Ramos (cell line): ENCODE measurements at regions not wholly inside any gene's neighbourhood (a gene's known extent, or its start where the extent isn't known, plus 50 kb on each side); places are given as distances from the start of the nearest gene placed in this dataset.

ENCODE experiments used
- in situ Hi-C: fragments of 300-500 bp; cut with MboI; formaldehyde crosslinking; loops from one replicate; pipeline ENCODE4 v1.14.3; 2022; ENCODE audit warnings: low sequenced_read_pairs; ENCODE audit not compliant: unreplicated experiment

GRCh38 chr3:59654123-59654479 lies 604.3 kb upstream of the CFAP20DC start:
- in situ Hi-C loops = no loop called here

DNA sequence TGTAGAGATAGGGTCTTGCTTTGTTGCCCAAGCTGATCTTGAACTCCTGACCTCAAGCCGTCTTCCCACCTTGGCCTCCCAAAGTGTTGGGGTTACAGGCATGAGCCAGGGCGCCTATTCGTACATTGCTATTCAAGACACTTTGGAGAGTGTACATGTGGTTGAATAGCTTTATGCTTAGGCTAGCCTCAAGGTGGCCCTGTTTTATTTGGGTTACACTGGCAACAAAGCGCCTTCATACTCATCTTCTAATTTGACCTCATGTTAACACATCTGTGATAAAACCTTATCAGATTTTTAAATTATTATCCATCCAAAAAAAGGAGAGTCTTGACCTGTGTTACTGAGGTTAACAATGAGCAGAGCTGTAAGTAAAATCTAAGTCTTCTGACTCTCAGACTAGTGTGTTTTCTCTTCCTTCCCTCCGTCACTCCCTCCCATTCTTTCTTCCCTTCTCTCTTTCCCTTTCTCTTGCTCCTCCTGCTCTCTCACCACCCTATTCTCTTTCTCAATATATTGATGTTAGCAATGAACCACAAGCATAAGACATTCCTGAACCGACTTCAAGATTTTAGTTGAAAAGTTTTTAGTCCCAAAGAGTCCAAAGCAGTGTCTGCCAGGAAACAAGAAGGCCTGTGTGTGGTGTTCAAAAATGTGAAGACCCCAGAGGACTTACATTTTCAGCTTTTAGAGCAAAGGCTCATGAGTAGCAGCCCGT lies 603.7 kb upstream of the CFAP20DC start:
- in situ Hi-C loops = no loop called here

GRCh38 chr3:59644479-59645402 lies 594.9 kb upstream of the CFAP20DC start:
- in situ Hi-C loops = no loop called here

DNA sequence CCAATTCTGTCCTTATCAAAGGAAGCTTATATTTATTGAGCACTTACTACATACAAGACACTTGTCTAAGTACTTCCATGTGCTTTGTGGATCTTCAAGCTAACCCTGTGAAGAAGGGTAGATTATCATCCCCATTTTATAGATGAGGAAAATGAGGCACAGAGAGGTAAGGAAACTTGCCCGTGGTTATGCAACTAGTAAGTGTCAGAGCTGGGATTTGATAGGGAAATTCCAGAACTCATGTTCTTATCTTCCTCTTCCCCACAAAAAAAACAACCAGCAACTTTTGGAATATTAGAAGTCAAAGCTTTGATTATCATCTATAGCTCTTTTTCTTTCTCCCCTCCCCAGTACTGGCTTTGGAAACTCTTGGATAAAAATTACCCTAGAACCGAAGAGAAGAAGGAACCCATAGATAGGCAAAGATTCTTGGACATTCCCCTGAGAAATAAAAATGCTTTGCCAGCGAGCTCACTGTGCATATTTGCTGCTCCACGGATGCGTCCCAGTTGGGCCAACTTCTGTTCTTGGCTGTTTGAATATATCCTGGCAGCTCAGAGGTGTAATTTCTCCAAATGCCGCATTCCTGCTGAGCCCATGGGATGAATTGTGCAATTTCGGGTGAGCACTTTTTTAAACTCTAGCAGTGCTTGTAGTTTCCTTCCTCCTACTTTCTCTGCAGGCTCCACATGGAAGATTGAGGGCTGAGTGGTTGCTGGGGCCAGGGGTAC lies 591.5 kb upstream of the CFAP20DC start:
- in situ Hi-C loops = no loop called here

GRCh38 chr3:59632760-59633573 lies 583.1 kb upstream of the CFAP20DC start:
- in situ Hi-C loops = no loop called here

- in situ Hi-C loops = no loop called here
Measured at GRCh38 chr3:59631482-59631881, 581.7 kb upstream of the CFAP20DC start.

GRCh38 chr3:59621037-59621436 lies 571.2 kb upstream of the CFAP20DC start:
- in situ Hi-C loops = no loop called here

DNA sequence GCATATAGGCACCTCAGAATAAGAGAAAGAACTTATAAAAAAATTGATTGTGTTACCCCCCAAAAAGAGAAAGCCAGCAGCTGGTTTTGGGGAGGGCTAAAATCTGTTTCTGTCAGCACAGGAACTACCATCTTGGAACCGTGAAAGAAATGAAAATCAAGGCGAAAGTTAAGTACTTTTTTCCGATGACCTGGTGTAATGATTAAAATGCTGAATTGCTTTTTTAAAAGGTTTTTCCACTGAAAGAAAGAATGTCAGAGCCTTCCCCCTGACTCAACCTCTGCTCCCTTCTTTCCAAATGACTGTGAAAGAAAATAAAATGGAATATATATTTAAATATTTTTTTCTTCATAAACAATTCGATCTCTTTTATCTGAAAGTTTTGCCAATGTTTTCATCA lies 570.5 kb upstream of the CFAP20DC start:
- in situ Hi-C loops = no loop called here

GRCh38 chr3:59612444-59612715 lies 562.6 kb upstream of the CFAP20DC start:
- in situ Hi-C loops = no loop called here

DNA sequence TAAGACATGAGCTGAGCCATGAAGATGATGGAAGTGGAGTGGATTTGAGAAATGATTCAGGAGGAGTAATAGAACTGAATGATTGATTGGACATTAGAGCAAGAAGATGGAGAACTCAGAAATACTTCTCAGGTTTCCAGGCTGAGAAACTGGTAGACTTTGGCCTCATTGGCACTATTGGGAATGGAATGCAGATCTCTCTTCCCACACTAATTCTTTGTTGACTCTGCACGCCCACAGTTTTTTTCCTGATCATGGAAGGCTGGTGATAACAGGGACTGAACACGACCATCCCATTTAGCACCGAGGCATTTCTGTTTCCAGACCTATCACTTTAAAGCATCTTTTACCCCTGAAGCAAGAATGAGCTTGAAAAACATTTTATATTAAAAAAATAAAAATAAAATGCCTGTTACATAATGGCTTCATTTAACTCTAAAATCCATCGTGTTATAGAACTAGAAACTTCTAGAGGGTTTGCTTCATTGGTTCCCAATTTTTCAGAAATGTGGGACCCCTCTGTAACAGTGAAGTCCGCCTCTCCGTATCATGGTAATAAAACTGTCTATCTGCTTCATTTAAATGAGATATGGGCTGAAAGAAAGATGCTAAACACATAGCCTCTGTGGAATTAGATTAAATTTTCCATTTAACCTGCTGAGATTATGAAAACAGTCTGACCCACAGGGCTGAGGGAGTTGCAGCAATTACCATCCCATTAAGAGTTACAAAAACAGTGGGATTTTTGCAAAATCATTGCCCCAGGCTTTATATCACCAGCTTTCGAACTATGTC lies 562.0 kb upstream of the CFAP20DC start:
- in situ Hi-C loops = no loop called here

DNA sequence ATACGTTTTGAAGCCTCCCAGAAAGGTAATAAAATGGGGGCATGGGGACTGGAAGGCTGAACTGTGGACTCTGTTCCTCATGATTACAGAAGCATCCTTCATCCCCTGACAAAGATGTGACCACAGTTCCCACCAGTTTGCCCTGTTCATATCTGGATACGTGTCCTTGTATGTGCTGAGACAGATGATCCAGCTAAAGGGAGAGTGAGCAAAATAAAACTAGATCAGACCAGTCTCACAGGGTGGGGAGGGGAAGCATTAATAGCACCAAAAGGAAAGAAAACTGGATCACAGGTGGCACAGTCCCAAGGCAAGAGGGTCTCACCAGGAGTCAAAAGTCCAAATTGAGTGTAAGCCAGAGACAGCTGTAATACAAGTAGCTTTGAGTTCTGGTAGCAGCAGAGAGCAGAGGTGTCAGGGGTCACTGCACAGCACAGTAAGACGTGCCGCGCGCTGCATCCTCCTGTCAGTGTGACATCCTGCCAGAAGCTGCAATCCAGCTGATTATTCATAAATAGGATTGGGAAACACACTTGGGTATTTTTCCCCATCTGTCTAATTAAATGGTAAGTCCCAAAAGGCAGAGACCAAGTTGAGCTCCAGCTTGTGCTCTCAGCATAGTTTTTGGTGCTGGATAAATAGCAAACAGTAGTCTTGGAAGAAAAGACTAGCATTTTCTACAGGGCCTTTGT lies 560.0 kb upstream of the CFAP20DC start:
- in situ Hi-C loops = no loop called here

DNA sequence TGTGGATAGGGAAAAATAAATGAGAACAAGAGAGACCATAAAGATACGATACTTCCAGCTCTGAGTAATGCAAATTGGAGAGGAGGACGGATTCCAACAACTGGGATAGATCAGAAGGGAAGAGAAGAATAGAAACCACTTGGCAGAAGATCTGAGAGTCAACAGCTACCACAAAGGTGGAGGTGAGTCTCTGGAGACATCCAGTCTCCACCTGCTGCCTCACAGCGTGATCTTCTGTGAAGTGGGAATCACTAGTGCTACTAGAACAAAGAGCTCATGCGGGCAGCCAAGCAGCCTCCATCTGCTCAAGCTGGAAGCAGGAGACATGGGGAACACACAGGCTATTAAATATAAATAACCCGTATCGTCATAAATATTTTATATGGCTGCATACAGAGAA lies 558.5 kb upstream of the CFAP20DC start:
- in situ Hi-C loops = no loop called here

GRCh38 chr3:59607656-59608055 lies 557.8 kb upstream of the CFAP20DC start:
- in situ Hi-C loops = no loop called here

DNA sequence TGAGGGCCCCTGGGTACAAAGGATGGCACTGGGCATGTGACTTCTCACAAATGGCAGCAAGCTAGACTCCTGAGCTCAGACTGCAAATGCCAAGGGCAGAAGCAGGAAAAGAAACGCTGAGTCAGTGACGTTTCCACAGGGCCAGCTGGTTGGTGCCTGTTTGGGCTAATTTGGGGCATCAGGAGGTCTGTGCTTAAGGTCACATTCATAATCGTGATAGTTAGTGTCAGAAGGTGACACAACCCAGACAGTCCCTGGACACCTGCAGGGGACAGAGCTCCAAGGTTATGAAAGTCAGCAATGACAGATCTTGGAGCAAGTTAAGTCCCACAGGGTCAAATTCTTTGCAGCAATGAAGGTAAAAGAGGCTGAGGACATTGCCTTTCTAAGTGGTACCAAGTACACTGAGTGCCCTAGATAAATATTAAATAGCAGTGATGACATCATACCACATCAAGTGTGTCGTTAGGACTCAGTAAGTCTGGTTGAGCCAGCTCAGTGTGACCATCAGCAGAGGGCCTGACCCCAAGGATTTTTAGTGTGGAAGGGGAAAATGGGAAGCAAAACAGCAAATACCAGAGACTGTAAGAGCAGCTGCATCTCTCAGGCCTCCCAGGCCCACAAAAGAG lies 556.9 kb upstream of the CFAP20DC start:
- in situ Hi-C loops = no loop called here

GRCh38 chr3:59605944-59606534 lies 556.2 kb upstream of the CFAP20DC start:
- in situ Hi-C loops = no loop called here

DNA sequence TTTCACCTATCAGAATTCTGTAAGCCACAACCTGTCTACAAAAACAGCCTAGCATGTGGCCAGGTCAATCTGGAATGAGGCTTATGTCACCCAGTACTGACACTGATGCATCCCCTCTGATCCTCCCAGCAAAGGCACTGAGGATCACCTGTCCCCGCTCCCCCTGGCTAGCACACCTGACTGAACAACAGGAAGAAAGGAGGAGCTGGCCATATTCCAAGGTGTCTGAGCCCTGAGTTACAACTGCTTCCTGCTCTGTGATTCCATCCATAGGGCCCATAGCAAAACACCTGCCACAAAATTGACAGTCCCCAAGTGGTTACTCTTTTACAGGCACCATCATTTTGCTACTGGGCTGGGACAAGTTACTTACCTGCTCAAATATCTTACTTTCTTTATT lies 555.5 kb upstream of the CFAP20DC start:
- in situ Hi-C loops = no loop called here

- in situ Hi-C loops = no loop called here
Measured at GRCh38 chr3:59601486-59601885, 551.7 kb upstream of the CFAP20DC start.

GRCh38 chr3:59600631-59601030 lies 550.8 kb upstream of the CFAP20DC start:
- in situ Hi-C loops = no loop called here
